Activated naive CD4-positive, alpha-beta T cell treated with anti-CD3 and anti-CD28 coated beads, Interleukin-2, amount 50 U/mL, for 72 hours (primary cell): ENCODE measurements at regions not wholly inside any gene's neighbourhood (a gene's known extent, or its start where the extent isn't known, plus 50 kb on each side); places are given as distances from the start of the nearest gene placed in this dataset.
"Not testable (repeated sequence)": the region's sequence is repeated elsewhere in the genome, so short reads cannot be mapped to it uniquely, and the experiment has no call there.

Source experiments
- ATAC-seq, 2 donors: fragments of 150-1000 bp; cut with Tn5 transposase; 2 replicates each; pipeline ENCODE4 v1.10.0; 2021; ENCODE audit warnings: mild to moderate bottlenecking in 2 of 2, moderate library complexity in 2 of 2
- DNase-seq, 2 donors: peaks; one replicate each; pipeline ENCODE4 v3.0.0; 2021 to 2022; ENCODE audit warnings: low spot score in 2 of 2
- H3K27ac Mint-ChIP-seq, 2 donors: one replicate each; pipeline ENCODE4 v1.8.0; 2022; ENCODE audit warnings: mild to moderate bottlenecking in 2 of 2, mixed read lengths in 2 of 2
- H3K36me3 Mint-ChIP-seq, 2 donors: one replicate each; pipeline ENCODE4 v1.8.0; 2022; ENCODE audit warnings: mixed read lengths in 2 of 2
- H3K9me3 Mint-ChIP-seq, 2 donors: one replicate each; pipeline ENCODE4 v1.8.0; 2022; ENCODE audit warnings: mixed read lengths in 2 of 2

DNA sequence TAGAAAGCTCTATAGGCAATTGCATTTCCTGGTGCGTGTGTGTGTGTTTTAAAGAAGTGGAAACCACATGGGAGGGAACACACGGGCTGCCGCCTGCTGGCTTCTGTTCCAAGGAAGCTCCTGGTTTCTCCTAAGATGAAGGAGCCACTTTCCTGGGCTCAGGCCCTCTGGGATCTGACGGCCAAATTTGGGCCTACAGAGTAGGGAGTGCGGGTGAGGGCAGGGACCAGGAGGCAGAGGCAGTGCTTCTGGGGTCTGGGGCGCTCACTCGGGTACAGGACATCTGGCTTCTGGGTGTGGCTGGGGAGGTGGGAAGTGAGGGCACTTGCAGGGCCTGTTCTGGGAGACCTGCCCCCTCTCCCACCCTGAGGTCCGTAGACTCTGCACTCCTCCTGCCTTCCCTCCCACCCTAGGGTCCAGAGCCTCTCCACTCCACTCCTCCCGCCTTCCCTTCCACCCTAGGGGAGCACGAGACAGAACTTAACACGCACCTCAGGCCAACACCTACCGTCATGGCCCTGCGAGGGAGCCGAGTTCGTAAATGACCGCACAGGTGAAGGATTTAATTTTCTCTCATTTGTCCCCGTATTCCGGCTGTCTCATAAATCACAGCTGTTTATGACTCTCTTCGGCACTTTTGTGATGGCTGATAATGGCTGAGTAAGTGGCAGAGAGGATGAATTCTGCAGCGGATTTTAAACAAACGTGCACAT is 127.7 kb downstream of the KIF26A start:
- ATAC-seq (no peak), DNase-seq (no peak)
- H3K36me3 Mint-ChIP-seq, result no peaks in the 10 kb centered on the region
- peaks cover 0 to 4% of the 10 kb centered on the region in 2 donors for H3K9me3 Mint-ChIP-seq
- H3K27ac Mint-ChIP-seq, result no peak overlapping the region

DNA sequence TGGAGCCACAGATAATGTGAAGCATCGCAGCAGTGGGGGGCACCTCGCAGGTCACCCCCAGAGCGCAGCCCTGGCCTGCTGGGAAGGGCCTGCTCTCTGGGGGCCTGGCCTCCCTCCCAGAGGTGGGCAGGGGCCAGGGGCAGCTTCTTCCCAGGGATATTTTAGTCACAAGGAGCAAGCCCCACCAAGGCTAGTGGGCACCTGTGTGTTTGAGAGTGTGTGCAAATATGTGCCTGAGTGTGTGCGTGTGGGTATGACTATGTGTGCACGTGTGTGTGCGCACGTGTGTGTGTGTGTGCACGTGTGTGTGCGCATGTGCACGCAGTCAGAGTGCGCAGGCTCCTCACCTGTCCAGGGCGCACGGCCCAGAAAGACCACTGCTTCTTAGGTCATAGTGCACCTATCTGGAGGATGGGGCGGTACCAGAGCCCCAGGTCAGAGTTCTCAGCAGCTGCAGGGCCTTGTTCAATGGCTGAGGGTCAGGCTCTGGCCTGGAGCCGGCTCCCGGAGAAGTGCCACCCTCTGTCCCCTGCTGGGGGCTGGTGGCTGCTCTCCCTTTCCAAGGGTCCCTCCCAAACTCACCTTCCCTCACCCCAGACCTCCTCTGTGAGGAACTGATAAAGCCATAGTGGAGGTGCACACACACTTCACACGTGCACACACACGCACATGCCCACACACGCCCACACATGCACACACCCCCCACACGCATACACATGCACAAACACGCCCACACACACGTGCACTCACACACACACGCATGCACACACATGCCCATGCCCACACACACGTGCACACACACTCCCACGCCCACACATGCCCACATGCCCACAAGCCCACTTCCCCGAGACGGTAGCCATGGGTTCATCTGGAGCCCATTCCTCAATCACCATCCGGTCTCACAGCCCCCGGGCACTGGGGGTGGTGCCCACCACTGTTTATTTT is 128.5 kb downstream of the KIF26A start:
- Mint-ChIP-seq H3K9me3 (no peaks in the 10 kb centered on the region), H3K27ac (no peak overlapping the region), H3K36me3 (no peaks in the 10 kb centered on the region)
- ATAC-seq (no peak), DNase-seq (peak in 1 of 2 donors; percentile 37)

DNA sequence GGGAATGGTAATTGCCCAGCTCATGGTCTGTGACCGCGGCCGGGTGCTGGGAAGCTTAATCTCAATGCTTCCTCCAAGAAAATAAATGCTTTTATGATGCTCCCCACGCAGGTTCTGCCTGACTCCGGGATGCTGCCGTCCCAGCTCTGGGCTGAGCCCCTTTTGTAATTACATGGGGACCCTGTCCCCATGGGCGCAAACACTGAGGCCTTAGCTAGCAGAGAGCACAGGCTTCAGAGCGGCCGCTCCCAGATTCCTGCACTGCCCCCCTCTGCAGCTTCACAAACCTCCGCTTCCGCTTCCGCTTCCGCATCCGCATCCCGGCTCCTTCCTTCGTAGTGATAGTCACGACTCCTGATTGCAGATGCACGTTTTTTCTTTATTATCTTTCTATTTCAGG is 129.5 kb downstream of the KIF26A start:
- peak overlapping the region in 1 of 2 donors; percentile 73 for H3K27ac Mint-ChIP-seq
- ATAC-seq (no peak), DNase-seq (no peak)
- H3K36me3 Mint-ChIP-seq, result no peaks in the 10 kb centered on the region
- no peaks in the 10 kb centered on the region for H3K9me3 Mint-ChIP-seq

DNA sequence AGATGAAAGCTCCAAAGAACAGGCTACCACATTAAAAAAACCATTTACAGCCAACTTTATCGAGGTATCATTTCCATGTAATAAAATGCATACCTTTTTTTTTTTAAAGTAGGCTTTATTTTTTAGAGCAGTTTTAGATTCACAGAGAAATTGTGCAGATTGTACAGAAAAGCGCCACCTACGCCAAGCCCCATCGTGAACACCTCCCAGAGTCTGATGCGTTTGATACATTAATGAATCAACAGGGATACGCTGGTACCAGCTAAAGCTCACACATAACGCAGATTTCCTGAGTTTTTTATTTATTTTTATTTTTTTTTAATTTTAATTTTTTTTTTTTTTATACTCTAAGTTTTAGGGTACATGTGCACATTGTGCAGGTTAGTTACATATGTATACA is 129.9 kb downstream of the KIF26A start:
- no peaks in the 10 kb centered on the region for H3K36me3 Mint-ChIP-seq
- H3K27ac Mint-ChIP-seq, result peak overlapping the region in 1 of 2 donors; percentile 73
- ATAC-seq (no peak), DNase-seq (no peak)
- H3K9me3 Mint-ChIP-seq, result no peaks in the 10 kb centered on the region

DNA sequence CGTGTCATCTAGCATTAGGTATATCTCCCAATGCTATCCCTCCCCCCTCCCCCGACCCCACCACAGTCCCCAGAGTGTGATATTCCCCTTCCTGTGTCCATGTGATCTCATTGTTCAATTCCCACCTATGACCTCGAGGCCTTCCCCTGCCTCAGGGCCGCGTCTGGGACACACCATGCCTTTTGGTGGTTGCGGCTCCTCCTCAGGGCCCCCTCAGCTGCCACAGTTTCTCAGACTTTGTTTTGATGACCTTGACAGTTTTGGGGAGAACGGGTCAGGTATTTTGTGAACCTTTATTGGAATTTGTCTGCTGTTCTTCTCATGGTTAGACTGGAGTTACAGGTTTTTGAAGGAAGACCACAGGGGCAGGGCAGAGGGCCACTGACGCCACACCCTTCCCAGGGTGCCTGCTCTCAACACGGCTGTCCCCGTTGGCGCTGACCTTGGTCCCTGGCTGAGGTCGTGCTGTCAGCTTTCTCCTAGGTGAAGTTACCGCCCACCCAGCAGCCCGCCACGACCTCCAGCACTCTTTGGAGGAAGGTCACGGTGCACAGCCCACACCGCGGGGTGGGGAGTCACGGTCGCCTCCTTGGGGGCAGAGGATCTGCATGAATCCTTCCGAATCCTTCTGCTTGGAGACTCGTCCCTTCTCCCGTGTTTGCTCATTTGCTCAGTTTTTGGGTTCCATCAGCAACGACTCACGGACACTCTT is 130.5 kb downstream of the KIF26A start:
- Mint-ChIP-seq H3K36me3 (no peaks in the 10 kb centered on the region), H3K27ac (no peak overlapping the region), H3K9me3 (no peaks in the 10 kb centered on the region)
- ATAC-seq, result no peak
- DNase-seq, result peak in 1 of 2 donors; percentile 23

DNA sequence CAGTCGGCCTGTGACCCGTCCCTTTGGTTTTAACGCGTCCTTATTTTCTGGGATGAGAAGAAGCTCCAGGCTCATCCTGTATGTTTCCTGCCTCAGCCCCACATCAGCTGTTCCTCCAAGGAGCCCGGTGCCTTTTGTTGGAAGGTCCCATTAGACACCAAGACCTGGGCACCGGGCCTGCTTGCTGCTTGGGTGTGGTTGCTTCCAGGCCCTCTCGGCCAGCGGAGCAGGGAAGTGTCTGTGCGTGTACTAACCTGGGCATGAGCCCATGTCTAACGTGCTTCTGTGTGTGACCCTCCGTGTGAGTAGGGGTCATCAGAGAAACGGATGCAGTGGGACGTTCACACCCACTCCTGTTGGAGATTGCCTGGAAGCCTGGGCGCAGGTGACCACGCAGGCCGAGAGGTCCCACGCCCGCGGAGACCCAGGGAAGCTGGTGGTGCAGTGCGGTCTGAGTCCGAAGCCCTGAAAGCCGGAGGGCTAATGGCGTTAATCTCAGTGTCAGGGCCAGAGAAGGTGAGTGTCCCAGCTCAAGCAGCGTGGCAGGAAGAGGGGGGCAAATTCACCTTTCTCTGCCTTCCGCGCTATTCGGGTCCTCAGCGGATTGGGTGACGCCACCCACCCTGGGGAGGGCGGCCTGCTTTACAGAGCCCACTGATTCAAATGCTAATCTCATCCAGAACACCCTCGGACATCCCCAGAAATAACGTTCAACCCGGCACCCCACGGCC is 131.3 kb downstream of the KIF26A start:
- not testable (repeated sequence) for H3K36me3 Mint-ChIP-seq, ATAC-seq, H3K9me3 Mint-ChIP-seq
- peak in 1 of 2 donors; percentile 53 for DNase-seq
- H3K27ac Mint-ChIP-seq, result peak overlapping the region in 1 of 2 donors; percentile 81

DNA sequence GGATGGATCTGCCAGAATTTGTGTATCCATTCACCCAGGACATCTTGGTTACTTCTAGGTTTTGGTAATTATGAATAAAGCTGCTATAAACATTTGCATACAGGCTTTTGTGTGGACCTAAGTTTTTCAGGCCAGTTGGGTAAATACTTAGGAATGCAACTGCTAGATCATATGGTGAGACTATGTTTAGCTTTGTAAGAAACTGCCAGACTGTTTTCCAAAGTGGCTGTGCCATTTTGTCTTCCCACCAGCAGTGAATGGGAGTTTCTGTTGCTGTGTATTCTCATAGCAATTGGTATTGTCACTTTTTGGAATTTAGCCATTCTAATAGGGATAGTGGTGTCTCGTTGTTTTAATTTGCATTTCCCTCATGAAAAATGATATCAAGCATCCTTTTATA is 133.0 kb downstream of the KIF26A start:
- ATAC-seq (no peak), DNase-seq (no peak)
- H3K27ac Mint-ChIP-seq, result no peak overlapping the region
- no peaks in the 10 kb centered on the region for H3K36me3 Mint-ChIP-seq
- no peaks in the 10 kb centered on the region for H3K9me3 Mint-ChIP-seq

DNA sequence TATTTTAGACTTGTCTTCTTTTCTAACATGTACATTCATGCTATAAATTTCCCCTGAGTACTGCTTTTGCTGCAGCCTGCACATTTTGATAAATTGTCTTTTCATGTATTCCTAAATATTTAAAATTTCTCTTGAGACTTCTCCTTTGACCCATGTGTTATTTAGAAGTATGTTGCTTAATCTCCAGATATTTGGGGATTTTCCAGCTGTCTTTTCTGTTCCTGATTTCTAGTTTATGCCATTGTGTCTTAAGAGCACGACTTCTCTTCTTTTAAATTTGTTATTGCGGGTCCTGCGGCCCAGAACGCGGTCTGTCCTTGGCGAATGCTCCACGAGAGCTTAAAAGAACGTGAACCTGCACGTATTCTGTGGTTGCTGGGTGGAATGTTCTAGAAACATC is 136.4 kb downstream of the KIF26A start:
- H3K9me3 Mint-ChIP-seq, result no peaks in the 10 kb centered on the region
- H3K36me3 Mint-ChIP-seq, result no peaks in the 10 kb centered on the region
- DNase-seq (peak in 1 of 2 donors; percentile 20), ATAC-seq (no peak)
- no peak overlapping the region for H3K27ac Mint-ChIP-seq

DNA sequence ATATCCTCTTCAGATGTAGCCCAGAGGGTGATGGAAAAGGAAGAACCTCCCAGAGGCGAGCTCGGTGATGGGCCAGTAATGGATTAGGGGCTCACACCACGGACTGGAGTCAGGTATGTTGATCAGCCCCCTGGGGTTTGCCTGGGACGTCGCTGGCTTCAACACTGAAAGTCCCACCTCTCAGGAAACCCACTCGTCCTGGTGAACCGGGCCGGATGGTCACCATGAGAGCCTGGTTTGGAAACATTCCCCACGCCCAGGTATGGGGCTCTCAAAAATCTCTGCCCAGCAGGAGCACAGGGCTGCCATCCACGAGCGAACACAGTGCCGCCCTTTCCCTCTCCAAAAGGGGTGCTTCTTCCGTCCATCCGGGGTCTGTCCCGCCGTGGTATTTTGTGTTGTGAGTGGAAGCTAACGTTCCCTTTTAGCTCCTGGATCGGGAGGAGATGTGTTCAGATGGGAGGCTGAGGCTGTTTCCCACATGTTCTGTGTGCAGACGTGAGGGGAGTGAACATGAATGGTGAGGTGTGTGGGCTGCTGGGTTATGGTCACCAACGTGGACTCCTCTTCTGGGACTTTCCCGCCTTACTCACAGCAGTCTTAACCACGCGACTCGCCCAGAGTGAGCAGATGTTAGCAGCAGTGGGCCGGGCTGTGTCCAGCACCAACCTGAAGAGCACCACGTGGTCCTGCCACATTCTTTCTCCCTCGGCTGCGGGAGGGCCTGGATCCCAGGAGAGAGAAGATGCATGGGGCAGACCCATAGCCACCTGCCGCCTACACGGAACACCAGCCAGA is 139.2 kb downstream of the KIF26A start:
- Mint-ChIP-seq H3K36me3 (no peaks in the 10 kb centered on the region), H3K9me3 (no peaks in the 10 kb centered on the region), H3K27ac (no peak overlapping the region)
- ATAC-seq, result peak in 1 of 2 donors; percentile 33
- DNase-seq, result peak in 1 of 2 donors; percentile 21

DNA sequence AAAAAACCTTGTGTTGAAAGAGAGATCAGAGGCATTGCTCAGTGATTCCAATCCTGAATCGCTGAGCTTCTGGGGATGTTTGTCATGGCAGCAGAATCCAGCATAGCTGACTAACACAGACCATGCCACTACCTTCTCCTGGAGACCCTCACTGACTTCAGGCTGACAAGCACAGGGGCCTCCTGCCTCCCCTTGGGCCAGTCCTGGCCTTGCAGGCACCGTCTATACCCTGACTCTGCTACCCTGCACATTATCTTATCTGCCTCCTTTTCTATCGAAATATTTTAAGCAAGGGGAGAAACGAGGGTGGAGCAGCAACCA is 139.8 kb downstream of the KIF26A start:
- no peaks in the 10 kb centered on the region for H3K36me3 Mint-ChIP-seq
- no peak overlapping the region for H3K27ac Mint-ChIP-seq
- ATAC-seq (no peak), DNase-seq (peak in 1 of 2 donors; percentile 7)
- no peaks in the 10 kb centered on the region for H3K9me3 Mint-ChIP-seq

DNA sequence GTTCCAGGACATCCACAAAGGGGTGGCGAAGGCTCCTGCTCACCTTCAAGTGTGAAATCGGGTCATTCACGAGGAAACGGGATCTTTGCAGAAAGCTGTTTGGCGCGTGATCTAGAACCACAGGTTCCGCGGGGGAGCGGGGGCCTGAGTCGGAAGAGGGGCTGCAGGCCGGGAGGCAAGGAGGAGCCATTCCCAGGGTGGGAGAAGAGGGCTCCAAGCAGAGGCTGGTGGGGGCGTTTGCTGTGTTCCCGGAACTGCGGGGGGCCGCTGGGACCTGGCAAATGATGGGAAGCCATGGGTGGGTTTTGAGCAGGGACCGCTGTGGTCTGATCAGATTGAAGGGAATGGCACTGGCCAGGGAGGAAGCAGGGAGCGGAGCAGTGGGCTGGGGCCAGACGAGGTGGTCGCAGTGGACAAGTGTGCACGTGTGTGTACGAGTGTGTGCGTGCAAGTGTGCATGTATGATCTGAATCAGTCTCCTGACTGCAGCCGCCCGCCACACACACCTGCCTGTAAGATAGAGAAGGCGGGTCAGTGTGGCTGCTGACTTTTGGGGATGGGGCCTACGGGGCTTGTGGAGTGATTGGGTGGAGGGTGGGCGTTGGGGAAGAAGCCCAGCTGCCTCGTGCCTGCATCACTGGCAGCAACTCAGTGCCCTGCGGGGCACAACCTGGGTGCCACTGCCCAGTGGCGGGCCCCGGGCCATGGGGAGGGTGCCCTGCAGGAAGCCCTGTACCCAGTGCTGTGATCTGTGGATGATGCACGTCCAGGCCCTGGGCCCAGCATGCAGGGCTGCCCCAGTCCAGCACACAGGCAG is 141.9 kb downstream of the KIF26A start:
- DNase-seq (peak in 1 of 2 donors; percentile 47), ATAC-seq (no peak)
- H3K9me3 Mint-ChIP-seq, result no peaks in the 10 kb centered on the region

DNA sequence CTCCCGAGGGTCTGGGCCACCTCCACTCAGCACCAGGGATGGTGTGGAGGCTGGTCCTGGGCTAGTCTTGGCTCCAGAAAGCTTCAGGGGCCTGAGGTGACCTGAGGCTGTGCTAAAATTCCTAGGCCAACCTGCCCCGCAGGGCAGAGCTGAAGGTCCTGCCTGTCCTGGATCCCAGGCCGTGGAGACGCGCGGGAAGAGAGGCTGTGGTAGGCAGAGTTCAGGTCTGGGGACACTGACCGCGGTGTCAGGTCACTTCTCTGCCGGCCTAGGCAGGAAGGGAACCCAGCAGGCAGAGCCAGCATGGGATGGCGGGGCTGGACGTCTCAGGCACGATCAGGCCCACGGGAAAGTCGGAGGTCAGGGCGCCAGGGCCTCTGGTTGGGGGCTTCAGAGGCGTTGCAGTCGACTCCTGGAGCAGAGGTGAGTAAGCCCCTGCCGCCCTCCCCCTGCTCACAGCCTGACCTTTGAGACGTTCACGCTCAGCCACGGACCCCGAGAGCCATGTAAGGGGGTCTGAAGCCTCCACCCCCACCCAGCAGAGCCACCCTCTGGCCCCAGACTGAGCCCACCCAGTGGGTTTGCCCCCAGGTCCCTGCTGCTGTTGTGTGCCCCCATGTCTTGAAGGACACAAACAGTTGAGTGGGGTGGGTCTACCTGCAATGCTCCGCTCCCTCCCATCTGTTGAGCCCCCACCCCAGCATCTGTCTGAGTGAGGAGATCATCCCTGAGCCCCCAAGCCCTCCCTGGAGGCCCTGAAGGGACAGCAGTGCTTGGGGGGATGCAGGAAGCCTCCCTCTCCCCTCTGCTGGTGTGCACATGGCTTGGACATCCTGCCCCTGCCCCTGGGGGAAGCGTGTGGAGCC is 142.7 kb downstream of the KIF26A start:
- Mint-ChIP-seq H3K36me3 (no peaks in the 10 kb centered on the region), H3K9me3 (no peaks in the 10 kb centered on the region), H3K27ac (no peak overlapping the region)
- DNase-seq (peak in 1 of 2 donors; percentile 20), ATAC-seq (no peak)

More for the DNA sequence above, 141.9 kb downstream of the KIF26A start:
- Mint-ChIP-seq H3K36me3 (no peaks in the 10 kb centered on the region), H3K27ac (peak overlapping the region in 1 of 2 donors; percentile 27)

DNA sequence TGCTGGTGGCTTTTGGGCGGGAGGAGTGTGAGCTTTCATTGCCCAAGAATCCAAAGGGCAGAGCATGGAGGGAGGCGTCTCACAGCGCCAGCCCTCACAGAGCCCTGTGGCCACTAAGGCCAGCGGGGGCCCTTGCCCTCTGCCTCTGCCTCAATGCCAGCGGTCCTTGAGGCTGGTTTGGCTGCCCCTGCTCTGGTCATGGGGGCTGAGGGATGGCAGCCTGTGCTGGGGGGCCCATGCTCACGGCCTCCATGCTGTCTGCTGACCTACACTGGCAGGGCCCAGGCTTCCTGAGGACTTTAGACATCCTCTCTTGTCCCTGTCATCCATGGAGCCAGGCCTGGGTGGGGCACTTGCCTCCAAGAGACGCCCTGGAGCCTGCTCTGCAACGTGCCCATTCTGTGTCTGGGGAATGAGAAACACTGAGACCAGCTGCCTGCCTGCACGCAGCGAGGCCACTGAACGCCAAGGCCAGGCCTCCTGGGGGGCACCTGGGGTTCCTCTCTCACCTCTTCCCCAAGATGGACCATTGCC is 143.4 kb downstream of the KIF26A start:
- H3K27ac Mint-ChIP-seq, result no peak overlapping the region
- DNase-seq, result peak in 1 of 2 donors; percentile 35
- no peak for ATAC-seq
- H3K36me3 Mint-ChIP-seq, result no peaks in the 10 kb centered on the region
- no peaks in the 10 kb centered on the region for H3K9me3 Mint-ChIP-seq
